Cardiac fibroblast (primary cell): ENCODE measurements at regions not wholly inside any gene's neighbourhood (a gene's known extent, or its start where the extent isn't known, plus 50 kb on each side); places are given as distances from the start of the nearest gene placed in this dataset.
A peak's percentile ranks its signal among the peaks of the same experiment; 100 is the strongest.

ENCODE experiments used
- DNase-seq, 2 donors: peaks; one replicate each; pipeline versions ENCODE4 v3.0.0 to v3.0.0-alpha.2; 2010; ENCODE audit warnings: low read depth in 2 of 2
- H3K4me3 ChIP-seq, 2 donors: replicated peaks in 1 of 2; 1 replicate in 1 of 2; 2 replicates in 1 of 2; pipeline ENCODE4 v1.5.1; 2011; ENCODE audit warnings: low read depth in 2 of 2, low read length in 2 of 2, mild to moderate bottlenecking in 2 of 2, moderate library complexity in 1 of 2
- TF ChIP-seq, protein P1 (sequence below): IDR thresholded peaks from one replicate; pipeline ENCODE4 v1.5.1; 2011; ENCODE audit warnings: low read depth, mild to moderate bottlenecking, low read length, inconsistent platforms

DNA sequence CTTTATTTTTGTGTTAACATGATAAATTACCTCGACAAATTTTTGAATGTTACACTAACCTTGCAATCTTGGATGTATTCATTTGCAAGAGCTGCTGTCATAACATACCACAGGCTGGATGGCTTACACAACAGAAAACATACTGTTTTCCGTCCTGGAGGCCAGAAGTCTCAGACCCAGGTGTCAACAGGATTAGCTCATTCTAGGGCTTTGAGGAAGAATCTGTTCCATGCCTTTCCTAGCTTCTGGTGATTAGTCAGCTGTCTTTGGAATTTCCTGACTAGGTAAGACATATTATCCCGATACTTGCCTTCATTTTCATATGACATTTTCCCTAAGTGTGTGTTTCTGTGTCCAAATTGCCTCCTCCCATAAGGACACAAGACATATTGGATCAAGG is 188.6 kb upstream of the CDH19 start:
- DNase-seq = peak; percentile 4 to 69
- TF ChIP-seq, protein P1, sequence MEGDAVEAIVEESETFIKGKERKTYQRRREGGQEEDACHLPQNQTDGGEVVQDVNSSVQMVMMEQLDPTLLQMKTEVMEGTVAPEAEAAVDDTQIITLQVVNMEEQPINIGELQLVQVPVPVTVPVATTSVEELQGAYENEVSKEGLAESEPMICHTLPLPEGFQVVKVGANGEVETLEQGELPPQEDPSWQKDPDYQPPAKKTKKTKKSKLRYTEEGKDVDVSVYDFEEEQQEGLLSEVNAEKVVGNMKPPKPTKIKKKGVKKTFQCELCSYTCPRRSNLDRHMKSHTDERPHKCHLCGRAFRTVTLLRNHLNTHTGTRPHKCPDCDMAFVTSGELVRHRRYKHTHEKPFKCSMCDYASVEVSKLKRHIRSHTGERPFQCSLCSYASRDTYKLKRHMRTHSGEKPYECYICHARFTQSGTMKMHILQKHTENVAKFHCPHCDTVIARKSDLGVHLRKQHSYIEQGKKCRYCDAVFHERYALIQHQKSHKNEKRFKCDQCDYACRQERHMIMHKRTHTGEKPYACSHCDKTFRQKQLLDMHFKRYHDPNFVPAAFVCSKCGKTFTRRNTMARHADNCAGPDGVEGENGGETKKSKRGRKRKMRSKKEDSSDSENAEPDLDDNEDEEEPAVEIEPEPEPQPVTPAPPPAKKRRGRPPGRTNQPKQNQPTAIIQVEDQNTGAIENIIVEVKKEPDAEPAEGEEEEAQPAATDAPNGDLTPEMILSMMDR = no peak
- no peak overlapping the region for H3K4me3 ChIP-seq

GRCh38 chr18:66780609-66781008 is 176.7 kb upstream of the CDH19 start:
- DNase-seq = no peak
- no peak overlapping the region for H3K4me3 ChIP-seq
- TF ChIP-seq, protein P1 = no peak

- no peak for DNase-seq
- H3K4me3 ChIP-seq = no peak overlapping the region
- TF ChIP-seq, protein P1 = no peak
Observed at GRCh38 chr18:66778048-66778447, 174.2 kb upstream of the CDH19 start.

GRCh38 chr18:66769375-66769774 is 165.5 kb upstream of the CDH19 start:
- no peak overlapping the region for H3K4me3 ChIP-seq
- TF ChIP-seq, protein P1 = no peak
- no peak for DNase-seq

DNA sequence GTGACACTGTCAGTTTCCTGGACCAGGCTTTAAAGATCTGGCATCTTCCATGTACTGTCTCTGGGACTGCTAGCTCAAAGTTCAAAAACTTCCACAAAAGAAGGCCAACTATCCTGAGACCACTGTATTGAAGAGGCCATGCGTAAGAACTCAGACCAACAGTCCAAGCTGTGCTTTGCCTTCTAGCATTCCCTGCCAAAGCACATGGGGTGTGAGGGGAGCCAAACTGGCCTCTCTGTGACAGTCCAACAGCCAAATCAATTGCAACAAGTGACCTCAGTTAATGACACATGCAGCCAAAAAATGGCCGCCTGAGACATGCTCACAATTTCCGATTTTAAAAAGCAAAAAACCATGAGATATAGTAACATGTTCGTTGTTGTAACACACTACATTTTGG is 160.3 kb upstream of the CDH19 start:
- TF ChIP-seq, protein P1 = no peak
- no peak for DNase-seq
- no peak overlapping the region for H3K4me3 ChIP-seq

GRCh38 chr18:66761166-66761565 is 157.3 kb upstream of the CDH19 start:
- H3K4me3 ChIP-seq = no peak overlapping the region
- DNase-seq = no peak
- TF ChIP-seq, protein P1 = no peak

- DNase-seq = no peak
- H3K4me3 ChIP-seq = no peak overlapping the region
- TF ChIP-seq, protein P1 = no peak
Observed at GRCh38 chr18:66760559-66760958, 156.7 kb upstream of the CDH19 start.
